Stimulated activated CD8-positive, alpha-beta memory T cell treated with anti-CD3 and anti-CD28 coated beads, Interleukin-4, amount 100 ng/mL, for 24 hours (primary cell): ENCODE measurements at regions not wholly inside any gene's neighbourhood (a gene's known extent, or its start where the extent isn't known, plus 50 kb on each side); places are given as distances from the start of the nearest gene placed in this dataset.

ENCODE experiments used
- DNase-seq: peaks from one replicate; pipeline ENCODE4 v3.0.0-alpha.2; 2020; ENCODE audit warnings: low read depth

DNA sequence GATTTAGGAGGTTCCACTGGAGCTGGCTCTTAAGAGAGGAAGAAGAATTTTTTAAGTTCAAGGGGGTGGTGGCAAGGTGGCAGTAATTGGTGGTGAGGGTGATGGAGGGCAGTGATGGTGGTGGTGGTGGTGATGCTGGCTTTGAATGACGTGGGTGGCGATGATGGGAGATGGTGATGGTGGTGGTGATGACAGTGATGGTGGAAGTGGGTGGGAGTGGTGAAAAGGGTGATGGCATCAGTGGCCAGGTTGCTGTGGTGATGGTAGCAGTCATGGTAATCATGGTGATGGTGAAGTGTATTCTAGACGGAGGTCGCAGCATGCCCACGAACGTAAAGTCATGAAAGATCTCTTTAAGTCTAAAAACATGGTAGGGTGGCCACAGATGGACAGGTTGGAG is 197.3 kb downstream of the PTEN start:
- DNase-seq: no peak

DNA sequence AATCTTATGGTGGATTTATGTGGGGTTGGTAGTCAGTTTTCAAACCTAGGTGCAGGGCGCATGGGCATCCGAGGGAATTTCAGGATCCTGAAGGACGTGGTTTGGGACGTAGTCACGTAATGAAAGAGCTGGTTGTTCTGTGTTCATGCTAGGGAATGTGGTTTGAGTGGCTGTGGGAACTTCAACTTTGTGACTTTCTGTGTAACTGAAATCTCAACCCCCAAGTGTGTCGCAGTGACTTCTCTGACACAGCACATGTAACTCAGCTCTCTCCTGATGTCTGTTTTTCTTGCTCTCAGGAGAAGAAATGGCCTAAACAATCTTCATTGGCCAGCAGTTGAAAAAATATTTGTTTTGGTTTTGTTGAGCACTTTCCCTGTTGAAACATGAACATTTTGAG is 199.0 kb downstream of the PTEN start:
- no peak for DNase-seq

DNA sequence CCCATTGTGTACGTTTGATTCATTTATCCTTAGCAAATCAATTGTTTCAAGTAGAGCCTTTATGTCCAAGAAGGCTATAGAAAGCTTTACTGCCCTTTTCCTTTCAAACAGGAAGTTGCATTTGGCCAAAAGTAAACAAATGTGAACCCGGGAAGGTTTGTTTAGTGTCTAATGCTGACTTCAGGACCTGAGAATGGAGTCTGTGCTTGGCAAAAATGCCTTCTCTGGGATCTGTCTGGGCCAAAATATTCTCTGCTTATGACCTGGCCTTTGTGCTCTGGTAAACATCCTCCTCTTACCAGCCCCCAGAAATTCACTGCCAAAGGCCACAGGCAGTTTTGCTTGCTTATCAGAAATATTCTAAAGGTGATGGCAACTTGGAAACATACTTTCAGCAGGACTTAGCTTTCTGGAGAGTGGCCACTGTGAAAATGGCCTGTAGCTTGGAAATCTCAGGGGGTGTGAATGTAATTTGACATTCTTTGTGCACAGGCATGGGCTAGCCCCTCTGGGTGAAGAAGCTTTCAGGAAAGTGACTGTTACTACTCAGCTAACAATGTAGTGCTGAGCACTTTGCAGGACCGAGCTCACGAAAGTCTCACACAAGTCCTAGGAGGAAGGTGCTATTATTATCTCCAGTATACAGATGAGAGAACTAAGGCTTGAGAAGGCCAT is 199.5 kb downstream of the PTEN start:
- no peak for DNase-seq

DNA sequence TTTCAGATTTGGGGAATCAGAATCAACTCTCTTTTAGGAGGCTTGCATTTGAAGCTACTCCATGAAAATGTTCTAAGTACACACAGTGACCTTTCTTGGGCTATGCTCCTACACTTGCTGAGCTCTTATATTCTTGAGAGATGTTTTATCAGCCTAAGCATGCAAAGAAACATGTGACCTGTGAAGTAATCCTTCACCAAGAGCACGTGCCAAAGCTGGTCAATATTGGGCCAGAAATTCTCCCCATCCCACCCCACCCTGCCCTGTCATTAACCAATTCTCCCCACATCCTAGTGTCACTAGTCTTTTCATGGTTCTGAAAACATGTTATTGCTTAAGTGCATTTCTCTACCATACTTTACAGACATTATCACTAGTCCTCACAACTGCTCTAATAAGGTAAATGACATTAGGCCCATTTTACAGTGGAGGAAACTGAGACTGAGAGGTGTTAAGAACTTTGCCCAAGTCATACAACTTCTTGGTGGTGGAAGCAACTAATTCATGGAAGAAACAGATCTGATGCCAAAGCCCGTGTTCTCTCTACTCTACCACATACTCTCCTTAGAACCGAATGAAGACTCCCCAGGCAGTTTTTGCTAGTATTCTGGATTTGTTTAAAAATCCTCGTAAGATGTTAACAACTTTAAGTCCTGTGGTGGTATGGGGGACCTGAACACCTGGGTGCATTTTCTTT is 200.6 kb downstream of the PTEN start:
- no peak for DNase-seq

DNA sequence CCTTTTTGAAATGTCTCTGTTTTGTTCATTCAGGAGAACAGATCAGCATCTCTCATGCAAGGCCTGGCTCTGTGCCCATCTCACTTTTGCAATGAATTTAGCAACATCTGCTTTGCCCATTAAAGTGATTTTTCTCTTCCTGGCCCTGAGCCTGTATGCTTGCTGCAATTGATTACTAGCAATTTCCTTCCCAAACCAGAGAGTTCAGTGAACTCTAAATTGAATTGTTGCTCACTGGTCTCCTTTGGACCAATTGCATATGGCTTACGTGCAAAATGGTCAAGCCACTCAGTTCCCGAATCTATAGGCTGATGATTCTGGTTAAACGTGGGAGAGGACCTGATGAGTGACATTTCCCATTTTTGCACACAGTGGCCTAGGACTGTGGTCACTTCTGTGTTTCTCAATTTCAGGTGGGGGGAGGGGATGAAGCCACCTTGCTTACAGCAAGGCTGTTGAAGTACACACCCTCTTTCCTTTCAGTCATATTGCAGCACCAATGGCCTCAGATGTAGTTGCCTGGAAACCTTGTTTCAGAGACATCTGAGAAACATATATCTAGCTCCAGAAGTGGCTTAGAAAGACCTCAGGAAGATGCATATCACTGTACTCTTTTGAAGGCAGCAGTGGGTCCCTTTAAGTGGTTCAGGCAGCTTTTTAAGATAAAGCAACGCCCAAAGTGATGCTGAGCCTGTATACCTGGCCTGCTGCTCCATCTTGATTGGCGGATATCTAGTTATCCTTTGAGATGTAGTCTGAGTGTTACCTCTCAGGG is 201.4 kb downstream of the PTEN start:
- no peak for DNase-seq

DNA sequence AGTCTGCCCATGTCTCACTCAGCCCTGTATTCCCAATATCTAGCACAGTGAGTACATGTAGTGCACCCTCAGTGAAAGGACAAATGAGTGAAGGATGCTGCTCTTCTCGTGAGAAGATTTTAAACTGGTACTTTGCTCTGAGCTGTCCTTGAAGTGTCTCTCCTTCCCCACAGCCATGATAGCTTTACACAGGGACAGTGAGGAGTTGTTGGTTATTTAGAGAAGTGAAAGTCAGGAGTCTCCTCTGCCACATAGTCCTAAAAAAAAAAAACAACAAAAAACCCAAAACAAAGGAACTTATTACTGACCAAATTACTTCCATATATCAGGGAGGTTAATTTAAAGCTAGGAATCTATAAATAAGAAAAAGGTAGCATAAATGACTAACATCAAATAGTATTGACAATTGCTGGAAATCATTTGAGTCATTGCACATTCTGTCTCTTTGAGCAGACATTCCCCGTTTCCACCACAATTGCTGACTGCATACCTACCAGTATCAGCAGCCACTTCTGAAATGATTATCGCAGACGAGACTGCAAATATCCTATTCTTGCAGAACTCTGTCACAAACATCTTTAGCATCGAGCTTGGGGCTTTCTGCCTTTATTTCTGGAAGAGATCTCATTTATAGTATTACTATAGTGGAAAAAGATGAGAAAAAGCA is 202.1 kb downstream of the PTEN start:
- DNase-seq: no peak

DNA sequence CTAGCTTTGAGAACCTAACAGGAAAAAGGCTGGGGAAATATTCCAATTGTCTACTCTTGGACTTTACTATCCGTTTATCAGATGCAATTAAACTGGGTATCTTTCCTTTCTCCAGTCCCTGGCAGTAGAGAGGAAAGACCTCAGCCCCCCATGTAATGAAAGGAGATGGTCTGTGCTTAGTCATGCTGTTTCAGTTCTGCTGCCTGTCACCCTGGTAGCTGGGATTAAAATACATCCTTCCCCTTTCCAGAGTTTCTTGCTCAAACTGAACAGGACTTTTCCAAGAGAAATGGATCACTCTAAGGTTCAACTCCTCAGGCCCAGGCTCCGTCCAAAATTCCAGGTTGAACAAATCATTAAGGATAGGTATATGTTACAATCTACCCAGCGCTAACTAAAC is 202.9 kb downstream of the PTEN start:
- DNase-seq: no peak

DNA sequence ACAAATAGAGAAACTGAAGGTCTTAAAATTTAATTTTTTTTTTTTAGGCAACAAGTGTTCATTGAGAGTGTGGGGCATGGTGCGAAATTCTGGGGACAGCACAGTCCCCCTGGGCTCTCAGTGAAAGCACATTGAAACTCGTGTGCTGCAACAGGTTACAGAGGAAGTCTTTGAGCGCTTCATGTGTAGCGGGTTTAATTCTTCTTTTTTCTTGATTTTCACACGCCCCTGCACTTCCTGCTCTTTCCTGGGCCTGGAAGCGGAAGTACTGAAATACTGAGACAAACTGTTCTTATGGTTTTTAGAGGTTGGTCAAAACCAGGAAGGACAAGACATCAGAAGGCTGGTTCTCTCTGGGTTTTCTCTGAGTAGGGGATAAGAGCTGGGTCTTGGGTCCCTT is 203.5 kb downstream of the PTEN start:
- no peak for DNase-seq

DNA sequence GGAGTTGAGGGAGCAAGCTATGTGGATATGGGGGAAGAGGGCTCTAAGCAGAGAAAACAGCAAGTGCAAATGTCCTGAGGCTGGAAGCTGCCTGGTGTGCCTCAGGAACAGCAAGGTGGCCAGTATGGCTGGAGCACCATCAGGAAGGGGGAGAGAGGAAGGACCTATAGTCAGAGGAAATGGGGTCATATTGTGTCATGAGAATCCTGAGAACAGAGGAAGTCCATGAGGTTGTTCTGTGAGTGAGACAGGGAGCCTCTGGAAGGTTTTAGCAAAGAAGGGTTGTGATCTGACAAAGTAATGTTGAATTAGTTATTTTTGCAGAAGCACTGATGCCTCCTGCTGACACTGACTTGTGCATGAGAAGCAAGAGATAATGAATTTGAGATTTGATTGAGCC is 204.3 kb downstream of the PTEN start:
- no peak for DNase-seq

DNA sequence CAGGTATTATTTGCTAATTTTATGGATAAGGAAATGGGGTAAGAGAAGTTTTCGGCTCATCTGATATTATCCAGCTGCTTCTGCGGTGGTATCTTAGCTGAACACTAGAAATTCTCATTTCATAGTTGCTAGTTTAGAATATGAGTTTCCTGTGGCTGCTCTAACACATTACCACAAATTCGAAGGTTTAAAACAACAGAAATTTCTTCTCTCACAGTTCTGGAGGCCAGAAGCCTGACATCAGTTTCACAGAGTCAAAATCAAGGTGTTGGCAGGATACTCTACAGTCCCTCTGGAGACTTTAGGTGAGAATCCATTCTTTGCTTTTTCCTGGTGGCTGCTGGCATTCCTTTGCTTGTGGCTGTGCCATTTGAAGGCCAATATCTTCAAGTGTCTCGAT is 205.9 kb downstream of the PTEN start:
- DNase-seq: no peak

DNA sequence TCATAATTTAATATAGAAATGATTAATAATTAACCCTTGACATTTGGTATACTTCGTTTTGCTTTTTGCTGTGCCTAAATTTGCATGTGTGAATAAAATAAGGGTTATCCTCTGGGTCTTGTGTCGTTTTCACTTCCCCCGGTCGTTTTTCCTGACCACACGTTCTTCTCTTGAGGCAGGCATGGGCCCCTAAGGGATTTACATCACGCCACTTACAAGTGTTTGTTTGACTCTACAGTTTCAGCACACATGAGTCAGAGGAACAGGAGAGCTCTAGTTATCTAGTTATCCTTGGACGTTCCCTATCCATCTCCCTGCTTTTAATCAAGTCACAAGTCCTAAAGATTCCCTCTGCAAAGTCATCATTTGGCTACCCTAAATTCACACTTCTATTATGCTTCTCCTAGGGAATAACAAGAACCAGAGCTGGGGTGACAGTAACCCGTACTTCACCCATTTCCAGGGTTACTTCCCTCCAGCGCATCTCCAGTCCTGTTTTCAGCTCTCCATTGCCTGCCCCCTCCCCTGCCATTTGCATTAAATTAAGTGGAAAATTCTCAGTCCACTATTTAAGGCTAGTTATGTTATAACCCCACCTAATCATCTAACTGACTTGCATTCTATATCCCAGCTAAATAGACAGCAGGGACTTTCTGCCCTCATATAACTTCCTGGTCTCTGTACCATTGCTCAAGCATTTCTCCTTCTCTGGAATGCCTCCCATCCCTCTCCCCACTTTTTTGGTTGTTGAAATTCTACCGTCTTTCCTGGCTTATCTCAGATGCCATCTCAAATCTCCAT is 206.9 kb downstream of the PTEN start:
- no peak for DNase-seq

DNA sequence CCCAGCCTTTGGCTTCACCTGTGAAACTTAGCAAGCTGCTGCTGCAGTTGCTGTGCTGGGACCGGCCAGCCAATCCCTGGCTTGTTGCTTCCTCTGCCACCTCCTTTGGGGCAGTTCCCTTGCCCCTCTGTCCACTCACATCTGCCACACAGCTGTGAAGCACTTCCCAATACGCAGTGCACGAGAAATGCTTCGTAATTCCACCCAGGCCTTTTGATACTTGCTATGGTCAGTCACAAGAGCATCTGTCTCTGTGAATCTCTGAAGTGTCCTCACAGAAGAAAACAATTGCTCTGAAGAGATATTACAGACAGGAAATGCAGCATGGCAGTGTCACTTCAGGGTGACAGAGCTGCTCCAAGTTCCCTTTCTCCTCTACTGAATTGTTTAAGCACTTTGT is 208.5 kb downstream of the PTEN start:
- DNase-seq: no peak

DNA sequence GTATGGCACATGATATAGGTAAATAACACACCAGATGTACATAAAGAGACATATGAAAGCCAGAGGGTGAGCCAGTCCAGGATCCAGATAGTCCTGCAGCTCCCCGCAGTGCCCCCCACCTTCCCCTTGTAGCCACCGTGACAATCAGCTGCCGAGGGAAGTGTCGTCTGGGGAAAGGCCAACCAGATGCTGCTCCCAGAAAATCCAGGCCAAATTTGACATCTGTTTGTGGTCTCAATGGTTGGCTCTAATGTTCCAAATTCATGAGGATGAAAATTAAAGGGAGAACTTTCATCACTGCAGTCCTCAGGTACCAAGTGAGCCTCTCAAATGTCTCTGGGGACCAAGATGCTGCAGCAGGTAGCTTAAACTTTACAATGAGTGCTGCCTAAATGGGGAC is 210.3 kb downstream of the PTEN start:
- no peak for DNase-seq

DNA sequence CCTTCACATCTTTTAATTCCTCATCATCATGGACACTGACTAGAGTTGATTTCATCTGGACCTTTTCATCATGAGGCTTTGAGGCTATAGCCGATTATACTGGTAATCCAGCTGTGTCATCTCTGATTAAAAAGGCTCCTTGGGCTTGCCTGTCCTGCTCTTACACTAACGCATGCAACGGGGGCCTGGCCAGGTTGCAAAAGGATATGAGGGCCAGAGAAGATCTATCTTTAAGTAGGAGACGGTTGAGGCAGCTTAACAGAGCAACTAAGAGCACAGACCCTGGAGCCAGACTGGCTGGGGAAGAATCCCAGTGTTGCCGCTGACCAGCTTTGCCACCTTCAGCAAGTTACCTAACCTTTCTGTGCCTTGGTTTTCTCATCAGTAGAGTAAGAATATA is 211.5 kb downstream of the PTEN start:
- no peak for DNase-seq

DNA sequence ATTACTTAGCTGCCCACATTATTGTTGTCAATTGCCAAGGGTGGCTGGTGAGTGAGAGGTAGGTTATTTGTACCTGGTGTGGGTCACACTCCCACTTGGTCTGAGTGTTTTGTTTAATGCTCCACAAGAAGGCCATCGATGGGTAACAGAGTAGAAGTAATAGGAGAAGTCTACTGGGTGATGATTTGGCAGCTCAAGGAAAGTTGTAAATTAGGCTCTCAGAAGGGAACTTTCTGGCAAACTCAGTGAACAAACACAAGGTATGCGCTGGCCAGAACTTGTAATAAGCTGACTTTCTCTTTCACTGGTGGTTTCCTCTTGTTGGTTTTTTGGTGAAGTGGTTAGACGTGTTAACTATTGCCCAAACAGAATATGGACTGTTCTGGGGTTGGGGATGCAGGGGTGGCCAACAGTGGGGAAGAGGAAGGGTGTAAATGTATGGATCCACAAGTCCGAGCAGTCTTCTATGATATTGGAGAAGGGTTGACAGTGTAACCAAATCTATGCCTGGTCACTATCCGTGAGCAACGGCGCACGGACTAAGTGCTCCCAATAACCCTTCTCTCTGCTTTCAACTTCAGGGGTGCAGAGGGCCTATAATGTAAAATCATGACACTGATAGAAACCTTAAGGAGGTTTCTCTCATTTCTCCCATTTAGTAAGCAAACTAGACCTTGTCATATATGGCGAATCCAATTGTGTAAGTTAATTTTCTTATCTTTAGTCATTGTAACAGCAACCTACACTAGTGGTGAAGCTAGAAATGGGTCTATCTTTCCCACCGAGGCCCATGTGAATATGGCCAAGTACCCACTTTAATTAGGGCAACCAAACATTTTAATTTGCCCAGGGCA is 212.8 kb downstream of the PTEN start:
- no peak for DNase-seq

DNA sequence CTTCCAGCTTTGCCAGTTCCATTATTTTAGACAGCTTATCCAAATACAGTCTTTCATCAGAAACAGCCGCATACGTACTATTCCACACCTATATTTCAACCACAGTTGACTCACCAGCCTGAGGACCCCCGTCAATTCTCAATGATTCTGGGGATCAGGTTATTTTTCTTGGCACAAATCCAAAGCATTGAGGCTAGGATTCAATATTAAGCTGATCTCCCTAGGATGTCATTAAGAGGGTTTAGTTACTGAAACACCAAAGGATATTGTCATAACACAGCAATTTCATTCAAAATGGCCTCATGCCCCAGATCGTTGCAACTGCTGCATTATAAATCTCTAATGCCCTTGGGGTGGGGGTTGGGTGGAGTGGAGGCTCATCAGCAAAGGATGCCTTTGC is 214.6 kb downstream of the PTEN start:
- DNase-seq: no peak

DNA sequence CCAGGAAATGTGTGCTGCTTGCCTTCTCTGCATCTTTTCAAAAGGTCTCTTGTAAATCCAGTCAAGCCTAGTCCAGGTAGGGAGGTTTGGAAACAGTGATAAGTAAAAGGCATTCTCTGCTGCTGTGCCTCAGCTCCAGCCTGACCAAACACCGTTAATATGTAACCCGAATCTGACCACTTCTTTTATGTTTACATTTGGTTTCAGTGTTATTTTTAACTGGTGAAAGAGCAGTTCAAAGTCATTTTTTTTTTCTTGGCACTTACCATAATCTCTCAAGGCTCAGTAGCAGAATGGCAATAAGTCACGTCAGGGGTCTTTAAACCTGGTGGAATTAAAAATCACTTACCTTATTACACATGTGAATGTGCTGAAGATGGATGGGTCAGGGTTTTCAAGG is 216.8 kb downstream of the PTEN start:
- no peak for DNase-seq

DNA sequence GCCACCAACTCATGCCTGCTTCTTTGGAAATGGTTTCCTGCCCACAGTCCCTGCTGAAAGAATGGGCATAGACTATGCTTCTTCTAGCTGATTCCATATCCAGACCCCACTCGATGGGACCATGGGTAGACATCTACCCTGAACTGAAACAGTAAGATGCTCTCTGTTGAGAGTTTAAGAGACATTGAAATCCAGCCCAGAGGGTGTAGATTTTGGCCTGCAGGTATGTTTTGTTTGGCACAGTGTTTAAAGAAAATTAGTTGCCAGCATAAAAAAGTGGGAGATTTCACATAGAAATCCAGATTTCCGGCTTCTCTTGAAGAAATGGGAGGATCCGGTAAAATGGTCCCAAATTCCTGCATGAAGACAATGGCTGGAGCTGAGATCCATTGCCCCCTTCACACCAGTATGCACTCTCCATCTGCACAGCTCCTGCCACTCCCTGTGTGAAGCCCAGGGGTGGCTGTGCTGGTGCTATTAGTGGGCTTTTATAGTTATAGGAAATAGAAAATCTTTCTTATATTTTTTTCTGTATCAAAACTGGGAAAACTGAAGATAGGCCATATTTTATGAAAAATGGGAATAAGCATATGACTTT is 218.1 kb downstream of the PTEN start:
- no peak for DNase-seq

DNA sequence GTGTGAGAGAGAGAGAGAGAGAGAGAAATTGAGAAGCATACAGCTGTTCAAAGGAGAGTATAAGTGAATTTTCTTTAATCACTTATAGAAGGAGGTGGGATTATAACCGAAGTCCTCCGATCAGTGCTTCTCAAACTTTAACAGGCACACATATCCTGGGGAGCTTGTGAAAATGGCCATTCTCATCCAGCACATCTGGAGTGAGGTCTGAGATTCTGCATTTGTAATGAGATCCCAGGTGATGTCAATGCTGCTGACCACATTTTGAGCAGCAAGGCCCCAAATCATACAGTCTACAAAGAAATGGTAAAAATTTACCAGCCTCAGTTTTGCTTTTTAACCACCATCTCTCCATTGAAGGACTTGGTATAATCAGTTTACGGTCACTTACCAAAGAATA is 219.0 kb downstream of the PTEN start:
- no peak for DNase-seq

DNA sequence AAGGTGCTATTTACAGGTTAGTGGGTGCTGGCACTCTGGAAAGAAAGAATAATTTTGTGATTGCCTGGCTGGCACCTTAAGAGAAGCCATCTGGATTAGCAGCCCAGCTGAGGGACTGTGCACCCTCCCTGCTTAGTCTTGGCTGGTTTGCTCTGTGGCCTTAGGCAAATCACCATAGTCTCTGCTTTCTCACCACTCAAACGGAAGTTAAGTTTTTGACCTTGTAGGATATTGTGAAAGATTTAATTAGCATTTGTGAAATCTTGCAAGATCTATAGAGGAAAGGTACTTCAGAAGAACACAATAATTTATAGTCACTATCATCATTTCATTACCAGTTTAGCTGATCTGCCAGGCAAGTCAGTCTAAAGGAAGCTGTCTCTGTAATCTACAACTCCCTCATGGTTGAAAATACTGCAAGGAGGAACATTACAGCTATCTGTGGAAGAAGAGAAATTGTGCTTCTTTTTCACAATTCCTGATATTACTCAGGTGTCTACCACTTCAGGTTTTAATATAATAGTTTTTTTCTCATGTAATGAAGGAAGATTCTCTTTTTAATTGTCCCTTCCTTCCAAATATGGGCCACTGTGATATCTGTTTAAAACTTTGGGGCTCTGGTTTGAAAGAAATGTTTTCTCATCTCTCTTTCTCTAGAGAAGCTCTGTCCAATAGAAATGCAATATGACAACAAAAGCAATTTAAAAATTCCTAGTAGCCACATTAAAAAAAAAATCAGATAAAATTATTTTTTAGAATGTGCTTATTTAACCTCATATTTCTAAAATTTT is 219.6 kb downstream of the PTEN start:
- no peak for DNase-seq
